ENCODE measurements at regions not wholly inside any gene's neighbourhood (a gene's known extent, or its start where the extent isn't known, plus 50 kb on each side); places are given as distances from the start of the nearest gene placed in this dataset.

GRCh38 chr2:16325976-16326510, 339.6 kb downstream of the CYRIA start:
- Histone ChIP-seq H4K20me1 (ENCODE audit: insufficient read depth, low read length) (no peaks in the 10 kb centered on the region), H3K4me2 (ENCODE audit: low read depth, low read length) (no peak overlapping the region), H3K9me3 (ENCODE audit: control insufficient read depth, insufficient read depth, low read length) (peaks cover 50% of the 10 kb centered on the region), H3K4me3 (ENCODE audit: insufficient read depth, low read depth, low read length) (no peak overlapping the region), H2BK120ac (ENCODE audit: low read depth, low read length) (no peak overlapping the region), H2BK20ac (ENCODE audit: low read depth, low read length) (no peak overlapping the region), H2BK15ac (ENCODE audit: low read depth, low read length) (no peak overlapping the region), H2AFZ (replicated peaks; ENCODE audit: low read length, poor library complexity) (no peak overlapping the region), H3K4ac (ENCODE audit: low read depth, low read length) (no peak overlapping the region), H3K79me1 (ENCODE audit: low read depth in 1 of 2, low read length in 2 of 2) (no peaks in the 10 kb centered on the region), H3K9ac (ENCODE audit: low read depth, low read length) (no peak overlapping the region), H4K8ac (ENCODE audit: low read depth in 2 of 2, low read length in 2 of 2) (no peak overlapping the region), H3K23ac (ENCODE audit: low read depth, low read length) (no peak overlapping the region), H3K18ac (ENCODE audit: low read depth, low read length) (no peak overlapping the region), H3K27ac (ENCODE audit: insufficient read depth, low read length) (no peak overlapping the region), H3K14ac (replicated peaks; ENCODE audit: low read depth, low read length) (no peak overlapping the region), H4K5ac (ENCODE audit: low read depth, low read length) (no peak overlapping the region), H3K27me3 (ENCODE audit: control insufficient read depth, insufficient read depth, low read length) (no peaks in the 10 kb centered on the region), H4K91ac (ENCODE audit: insufficient read depth, low read depth, low read length) (no peak overlapping the region), H3K36me3 (ENCODE audit: control insufficient read depth, insufficient read depth, low read length) (no peaks in the 10 kb centered on the region), H2AK5ac (ENCODE audit: low read depth, low read length) (no peak overlapping the region), H2BK5ac (ENCODE audit: low read depth, low read length, poor library complexity, severe bottlenecking) (no peak overlapping the region), H2AK9ac (replicated peaks; ENCODE audit: low read depth, low read length, poor library complexity) (no peak overlapping the region), H3K56ac (ENCODE audit: extremely low read depth, insufficient read depth, low read length) (no peak overlapping the region), H3K4me1 (ENCODE audit: control insufficient read depth, insufficient read depth, low read length) (no peaks in the 10 kb centered on the region), H3K9me1 (ENCODE audit: insufficient read depth, low read length) (no peaks in the 10 kb centered on the region)
- BruUV-seq (replicated peaks) = no TSS peak
- ATAC-seq (ENCODE audit: low read depth) (no peak), DNase-seq (no peak)
- WGBS, 2 experiments (ENCODE audit: extremely low coverage in 2 of 2, insufficient read length in 1 of 2) = 72% methylated on average over 2 of the region's 9 CpGs; no CpG with 5 or more reads in 1 of the 2 experiments
- intact Hi-C loops (cut with micrococcal nuclease) (no loop called here), dilution Hi-C loops (cut with HindIII; ENCODE audit: low sequenced_read_pairs, unreplicated experiment) (no loop called here), in situ Hi-C loops (cut with MboI; ENCODE audit: low sequenced_read_pairs) (no loop called here)
- ChIA-PET CTCF (no interaction called here), POLR2A (ENCODE audit: unreplicated experiment) (no interaction called here)
- TF ChIP-seq BHLHE40 (IDR thresholded peaks at IDR 0.05; ENCODE audit: low read depth, low read length) = no peak
- no peak for TF ChIP-seq SMC3 (IDR thresholded peaks at IDR 0.05; ENCODE audit: low read depth, low read length)
- no peak for TF ChIP-seq MXI1 (IDR thresholded peaks at IDR 0.05; ENCODE audit: borderline replicate concordance, low read depth, low read length)
- no peak for TF ChIP-seq RAD21 (IDR thresholded peaks at IDR 0.05; ENCODE audit: low read length)
- TF ChIP-seq FOS (IDR thresholded peaks at IDR 0.05; ENCODE audit: low read depth, low read length) = no peak
- no peak for TF ChIP-seq USF2 (IDR thresholded peaks at IDR 0.05; ENCODE audit: low read depth, low read length)
- TF ChIP-seq CHD1 (IDR thresholded peaks at IDR 0.05; ENCODE audit: low read depth, low read length) = no peak
- no peak for TF ChIP-seq ELK1 (IDR thresholded peaks at IDR 0.05; ENCODE audit: borderline replicate concordance, low read depth, low read length)
- TF ChIP-seq CTCF (conservative IDR thresholded peaks at IDR 0.05; ENCODE audit: low read depth, low read length) = no peak
- no peak for TF ChIP-seq MAFK (IDR thresholded peaks at IDR 0.05; ENCODE audit: low read depth, low read length)
- TF ChIP-seq NFE2L2 (IDR thresholded peaks at IDR 0.05; ENCODE audit: low read depth, low read length) = no peak
- no peak for TF ChIP-seq RCOR1 (IDR thresholded peaks at IDR 0.05; ENCODE audit: insufficient replicate concordance, low read length)
- TF ChIP-seq CEBPB (IDR thresholded peaks at IDR 0.05; ENCODE audit: low read depth, low read length) = no peak
- no peak for TF ChIP-seq MAZ (IDR thresholded peaks at IDR 0.05; ENCODE audit: borderline replicate concordance, low read depth, low read length)
- TF ChIP-seq RFX5 (IDR thresholded peaks at IDR 0.05; ENCODE audit: low read depth, low read length) = no peak
- no peak for TF ChIP-seq POLR2A (IDR thresholded peaks at IDR 0.05; ENCODE audit: low read depth, low read length)

All from IMR-90 (cell line).